22Rv1 (cell line): ENCODE measurements at regions not wholly inside any gene's neighbourhood (a gene's known extent, or its start where the extent isn't known, plus 50 kb on each side); places are given as distances from the start of the nearest gene placed in this dataset.

ENCODE experiments used
- CTCF ChIP-seq: fragments of 450-650 bp; IDR thresholded peaks from 2 replicates; pipeline ENCODE4 v1.5.1; 2017; ENCODE audit warnings: mild to moderate bottlenecking
- ZFX ChIP-seq: fragments of 450-650 bp; IDR thresholded peaks from 2 replicates; pipeline ENCODE4 v1.6.1; 2017; ENCODE audit warnings: antibody characterized with exemption, borderline replicate concordance

GRCh38 chr2:237244178-237244577 lies 158.5 kb downstream of the COPS8 start:
- TF ChIP-seq CTCF = no peak
- no peak for TF ChIP-seq ZFX
